NCI-H774 (cell line): ENCODE measurements at regions not wholly inside any gene's neighbourhood (a gene's known extent, or its start where the extent isn't known, plus 50 kb on each side); places are given as distances from the start of the nearest gene placed in this dataset.
"Not testable (repeated sequence)": the region's sequence is repeated elsewhere in the genome, so short reads cannot be mapped to it uniquely, and the experiment has no call there.

Experiments
- DNase-seq: peaks from one replicate; lab custom pipeline; 2025; lab: John Stamatoyannopoulos, UW

- DNase-seq: no peak
Measured at GRCh38 chr1:187952446-187952845, 1123.7 kb downstream of the PLA2G4A start.

GRCh38 chr1:187956975-187957374, 1128.2 kb downstream of the PLA2G4A start:
- DNase-seq: no peak

GRCh38 chr1:187958207-187958606, 1129.5 kb downstream of the PLA2G4A start:
- DNase-seq: no peak

GRCh38 chr1:187959062-187959461, 1130.3 kb downstream of the PLA2G4A start:
- DNase-seq: no peak

GRCh38 chr1:187960125-187960638, 1131.4 kb downstream of the PLA2G4A start:
- DNase-seq: no peak

GRCh38 chr1:187961895-187962294, 1133.1 kb downstream of the PLA2G4A start:
- DNase-seq: no peak

- peak; percentile 4 for DNase-seq
Measured at GRCh38 chr1:187971851-187972250, 1143.1 kb downstream of the PLA2G4A start.

- DNase-seq: no peak
Measured at GRCh38 chr1:187977298-187977697, 1148.5 kb downstream of the PLA2G4A start.

- no peak for DNase-seq
Measured at GRCh38 chr1:187985145-187985896, 1156.6 kb downstream of the PLA2G4A start.

GRCh38 chr1:187985897-187986654, 1157.3 kb downstream of the PLA2G4A start:
- DNase-seq: no peak

- DNase-seq: no peak
Measured at GRCh38 chr1:187987236-187987776, 1158.6 kb downstream of the PLA2G4A start.

GRCh38 chr1:187991944-187992343, 1163.2 kb downstream of the PLA2G4A start:
- no peak for DNase-seq

GRCh38 chr1:187996780-187997179, 1168.0 kb downstream of the PLA2G4A start:
- DNase-seq: no peak

- no peak for DNase-seq
Measured at GRCh38 chr1:187999973-188000372, 1171.2 kb downstream of the PLA2G4A start.

GRCh38 chr1:188003687-188004086, 1174.9 kb downstream of the PLA2G4A start:
- DNase-seq: not testable (repeated sequence)

- DNase-seq: no peak
Measured at GRCh38 chr1:188004849-188005248, 1176.1 kb downstream of the PLA2G4A start.

GRCh38 chr1:188006354-188006753, 1177.6 kb downstream of the PLA2G4A start:
- DNase-seq: no peak

GRCh38 chr1:188013222-188013849, 1184.6 kb downstream of the PLA2G4A start:
- not testable (repeated sequence) for DNase-seq

GRCh38 chr1:188017921-188018320, 1189.2 kb downstream of the PLA2G4A start:
- DNase-seq: no peak

GRCh38 chr1:188022661-188023060, 1193.9 kb downstream of the PLA2G4A start:
- DNase-seq: no peak

- no peak for DNase-seq
Measured at GRCh38 chr1:188023206-188023605, 1194.5 kb downstream of the PLA2G4A start.

- no peak for DNase-seq
Measured at GRCh38 chr1:188027613-188028012, 1198.9 kb downstream of the PLA2G4A start.
